Thyroid gland (tissue), 4 donors: ENCODE measurements at regions not wholly inside any gene's neighbourhood (a gene's known extent, or its start where the extent isn't known, plus 50 kb on each side); places are given as distances from the start of the nearest gene placed in this dataset.

Source experiments
- POLR2A ChIP-seq, 2 donors: fragments of 450-650 bp; IDR thresholded peaks; one replicate each; pipeline ENCODE4 v1.6.1; 2017; ENCODE audit warnings: antibody characterized with exemption in 2 of 2, mild to moderate bottlenecking in 2 of 2, moderate library complexity in 1 of 2
- TF ChIP-seq, protein P1 (sequence below), 6 experiments: fragments of 200-600 bp in 3 of 6; fragments of 450-650 bp in 3 of 6; sonication (generic) in 3 of 6; IDR thresholded peaks; one replicate each; pipeline ENCODE4 v1.5.1; 2016 to 2019; ENCODE audit warnings: antibody characterized with exemption in 6 of 6, mild to moderate bottlenecking in 2 of 6, inconsistent platforms in 1 of 6, moderate library complexity in 1 of 6

DNA sequence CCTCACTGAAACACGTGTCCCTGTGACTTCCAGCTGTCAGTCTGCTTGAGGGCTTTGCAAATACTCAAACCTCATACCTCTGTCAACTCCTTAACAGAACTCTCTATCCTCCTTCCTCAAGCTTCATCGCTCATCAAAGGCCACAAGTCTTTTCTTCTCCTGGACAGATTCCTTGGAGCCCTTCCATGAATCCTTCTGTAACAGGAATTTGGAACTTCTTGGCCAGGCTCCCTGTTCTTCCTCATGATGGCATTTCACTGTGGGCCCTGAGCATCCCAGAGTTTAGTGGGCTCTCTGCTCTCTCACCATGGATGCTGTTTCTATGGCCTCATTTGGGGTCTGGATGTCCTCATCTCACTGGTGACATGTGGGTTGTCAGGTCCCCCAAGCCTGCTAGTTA is 105.0 kb upstream of the TLE3 start:
- TF ChIP-seq, protein P1, sequence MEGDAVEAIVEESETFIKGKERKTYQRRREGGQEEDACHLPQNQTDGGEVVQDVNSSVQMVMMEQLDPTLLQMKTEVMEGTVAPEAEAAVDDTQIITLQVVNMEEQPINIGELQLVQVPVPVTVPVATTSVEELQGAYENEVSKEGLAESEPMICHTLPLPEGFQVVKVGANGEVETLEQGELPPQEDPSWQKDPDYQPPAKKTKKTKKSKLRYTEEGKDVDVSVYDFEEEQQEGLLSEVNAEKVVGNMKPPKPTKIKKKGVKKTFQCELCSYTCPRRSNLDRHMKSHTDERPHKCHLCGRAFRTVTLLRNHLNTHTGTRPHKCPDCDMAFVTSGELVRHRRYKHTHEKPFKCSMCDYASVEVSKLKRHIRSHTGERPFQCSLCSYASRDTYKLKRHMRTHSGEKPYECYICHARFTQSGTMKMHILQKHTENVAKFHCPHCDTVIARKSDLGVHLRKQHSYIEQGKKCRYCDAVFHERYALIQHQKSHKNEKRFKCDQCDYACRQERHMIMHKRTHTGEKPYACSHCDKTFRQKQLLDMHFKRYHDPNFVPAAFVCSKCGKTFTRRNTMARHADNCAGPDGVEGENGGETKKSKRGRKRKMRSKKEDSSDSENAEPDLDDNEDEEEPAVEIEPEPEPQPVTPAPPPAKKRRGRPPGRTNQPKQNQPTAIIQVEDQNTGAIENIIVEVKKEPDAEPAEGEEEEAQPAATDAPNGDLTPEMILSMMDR (IDR thresholded peaks at IDR 0.05): no peak
- no peak for TF ChIP-seq POLR2A (IDR thresholded peaks at IDR 0.05)
